22Rv1 (cell line): ENCODE measurements at regions not wholly inside any gene's neighbourhood (a gene's known extent, or its start where the extent isn't known, plus 50 kb on each side); places are given as distances from the start of the nearest gene placed in this dataset.

ENCODE experiments used
- CTCF ChIP-seq: fragments of 450-650 bp; IDR thresholded peaks from 2 replicates; pipeline ENCODE4 v1.5.1; 2017; ENCODE audit warnings: mild to moderate bottlenecking
- ZFX ChIP-seq: fragments of 450-650 bp; IDR thresholded peaks from 2 replicates; pipeline ENCODE4 v1.6.1; 2017; ENCODE audit warnings: antibody characterized with exemption, borderline replicate concordance

- TF ChIP-seq ZFX = no peak
- no peak for TF ChIP-seq CTCF
Measured at GRCh38 chr2:122884889-122885288, 1129.4 kb downstream of the TSN start.
